ENCODE measurements at regions not wholly inside any gene's neighbourhood (a gene's known extent, or its start where the extent isn't known, plus 50 kb on each side); places are given as distances from the start of the nearest gene placed in this dataset.
"Not testable (repeated sequence)": the region's sequence is repeated elsewhere in the genome, so short reads cannot be mapped to it uniquely, and the experiment has no call there.

- no peak for DNase-seq
Measured at GRCh38 chr11:23370580-23371275, 510.5 kb upstream of the CCDC179 start.

GRCh38 chr11:23377909-23378308 is 517.6 kb upstream of the CCDC179 start:
- DNase-seq: no peak

DNA sequence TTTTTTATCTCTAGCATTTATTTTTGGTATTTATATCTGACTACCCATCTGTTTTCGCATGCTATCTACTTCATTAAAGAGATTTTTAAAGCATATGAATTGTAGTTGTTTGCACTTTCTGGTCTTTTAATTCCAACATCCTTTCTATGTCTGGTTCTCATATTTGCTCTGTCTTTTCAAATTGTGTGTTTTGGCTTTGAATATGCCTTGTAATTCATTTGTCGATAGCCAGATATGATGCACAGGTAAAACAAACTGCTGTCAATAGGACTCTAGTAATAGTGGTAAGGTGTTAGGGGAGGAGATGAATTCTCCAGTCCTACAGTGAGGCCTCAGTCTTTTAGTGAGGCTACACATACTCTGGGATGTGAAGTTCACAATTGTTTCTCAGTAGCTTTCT is 530.8 kb upstream of the CCDC179 start:
- no peak for DNase-seq

- no peak for DNase-seq
Measured at GRCh38 chr11:23398052-23398451, 537.8 kb upstream of the CCDC179 start.

- DNase-seq: no peak
Measured at GRCh38 chr11:23399995-23400394, 539.7 kb upstream of the CCDC179 start.

GRCh38 chr11:23403210-23404185 is 543.2 kb upstream of the CCDC179 start:
- DNase-seq: no peak

- DNase-seq: no peak
Measured at GRCh38 chr11:23404225-23405160, 544.2 kb upstream of the CCDC179 start.

DNA sequence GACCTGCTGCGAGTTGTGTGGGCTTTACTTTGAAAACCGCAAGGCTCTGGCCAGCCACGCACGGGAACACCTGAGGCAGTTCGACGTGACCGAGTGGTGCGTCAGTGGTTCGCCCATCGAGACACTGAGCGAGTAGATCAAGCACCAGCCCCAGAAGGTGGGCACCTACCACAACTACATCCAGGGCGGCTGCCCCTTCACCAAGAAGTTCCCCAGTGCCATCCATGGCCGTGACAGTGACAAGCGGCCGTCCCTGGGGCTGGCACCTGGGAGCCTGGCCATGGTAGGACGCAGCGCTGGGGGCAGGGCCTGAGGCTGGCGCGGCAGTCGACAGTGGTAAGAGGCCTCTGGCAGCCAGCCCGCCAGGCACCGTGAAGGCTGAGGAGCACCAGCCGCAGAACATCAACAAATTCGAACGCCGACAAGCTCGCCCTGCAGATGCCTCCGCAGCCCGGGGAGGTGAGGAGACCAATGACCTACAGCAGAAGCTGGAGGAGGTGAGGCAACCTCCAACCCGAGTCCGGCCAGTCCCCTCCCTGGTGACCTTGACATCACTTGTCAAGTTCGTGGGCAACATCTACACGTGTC is 545.2 kb upstream of the CCDC179 start:
- DNase-seq: no peak

DNA sequence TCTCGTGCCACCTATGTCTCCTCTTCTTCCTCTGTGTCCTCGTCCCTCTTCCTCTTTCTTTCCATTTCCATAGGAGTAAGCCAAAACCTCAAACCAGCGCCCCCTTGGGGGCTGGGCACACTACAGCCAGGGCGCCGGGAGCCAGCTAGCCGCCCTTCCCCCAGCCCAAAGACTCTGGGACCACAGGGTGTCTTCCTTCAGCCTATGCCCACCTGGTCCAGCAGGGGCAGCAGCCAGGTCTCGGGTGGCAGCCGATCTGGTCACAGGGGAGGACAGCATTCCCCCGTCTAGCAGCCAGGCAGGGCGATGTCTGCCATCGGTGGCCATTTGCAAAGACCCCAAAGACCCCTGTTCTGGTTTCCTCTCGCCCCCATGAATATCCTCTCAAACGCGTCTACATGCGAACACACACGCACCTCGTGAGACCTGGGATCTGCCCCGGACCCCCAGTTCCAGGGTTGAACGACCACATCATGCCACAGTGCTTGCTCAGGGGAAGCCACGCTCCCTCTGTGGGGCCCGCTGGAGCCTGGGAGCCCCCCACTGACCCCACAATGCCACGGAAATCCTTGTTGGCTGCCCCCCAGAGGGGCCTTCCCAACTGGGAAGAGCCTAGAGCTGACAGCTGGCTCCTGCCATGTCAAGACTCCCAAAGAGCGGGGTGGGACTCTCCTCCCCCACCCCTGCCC is 546.0 kb upstream of the CCDC179 start:
- DNase-seq: no peak

DNA sequence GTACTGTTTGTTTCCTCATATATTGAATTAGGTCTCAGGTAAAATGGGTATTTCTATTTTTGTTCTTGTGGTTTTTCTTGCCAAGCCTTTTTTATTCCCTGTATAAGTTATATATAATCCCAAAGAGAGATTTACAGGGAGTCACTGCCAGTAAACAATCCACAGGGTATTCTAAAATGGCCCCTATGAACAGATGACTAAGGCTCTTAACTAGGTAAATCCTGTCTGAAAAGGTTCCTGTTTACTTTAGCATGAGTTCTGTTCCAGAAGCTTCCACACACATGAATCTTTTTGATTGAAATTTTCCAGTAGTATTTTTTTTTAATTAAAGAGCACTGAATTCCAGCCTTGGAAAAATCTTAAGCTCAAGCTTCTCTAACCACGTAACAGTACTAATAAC is 552.8 kb upstream of the CCDC179 start:
- DNase-seq: no peak

DNA sequence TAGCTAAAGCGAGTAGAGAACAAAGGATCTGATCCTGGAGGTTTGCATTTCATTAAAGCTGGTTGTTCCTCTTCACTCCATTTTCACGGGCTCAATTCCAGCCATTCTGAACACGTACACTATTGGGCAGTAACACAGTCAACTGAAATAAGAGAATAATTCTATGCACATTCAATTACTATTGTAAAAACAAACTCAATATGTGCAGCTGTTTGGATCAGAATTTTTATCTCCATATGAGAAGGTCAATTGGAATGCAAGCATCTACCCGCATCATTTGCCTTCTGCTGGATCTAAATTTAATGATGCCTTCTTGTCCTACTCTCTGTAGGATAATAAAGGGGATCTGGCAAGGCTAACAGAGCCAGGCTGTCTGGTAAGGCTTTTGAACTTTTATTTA is 562.8 kb upstream of the CCDC179 start:
- no peak for DNase-seq

- no peak for DNase-seq
Measured at GRCh38 chr11:23423656-23424055, 563.4 kb upstream of the CCDC179 start.

GRCh38 chr11:23425381-23425780 is 565.1 kb upstream of the CCDC179 start:
- DNase-seq: no peak

- no peak for DNase-seq
Measured at GRCh38 chr11:23429569-23429968, 569.3 kb upstream of the CCDC179 start.

DNA sequence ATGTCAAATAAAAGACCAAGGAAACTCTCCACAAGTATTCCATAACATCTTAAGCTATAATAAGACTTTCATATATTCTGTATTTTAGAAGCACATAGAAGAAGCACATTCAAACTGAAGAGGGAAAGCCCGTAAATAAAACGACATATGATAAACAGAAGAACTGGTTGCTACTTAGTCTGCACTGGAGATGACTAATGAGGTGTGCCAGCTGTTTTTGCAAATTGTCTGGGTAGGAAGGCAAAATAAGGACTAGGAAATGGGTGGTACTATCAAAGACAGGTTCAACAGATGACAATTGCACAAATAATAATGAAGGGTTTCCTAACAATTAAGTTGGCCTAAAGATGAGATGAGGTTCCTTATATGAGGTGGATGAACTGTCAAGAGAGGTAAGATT is 593.2 kb upstream of the CCDC179 start:
- DNase-seq: no peak

DNA sequence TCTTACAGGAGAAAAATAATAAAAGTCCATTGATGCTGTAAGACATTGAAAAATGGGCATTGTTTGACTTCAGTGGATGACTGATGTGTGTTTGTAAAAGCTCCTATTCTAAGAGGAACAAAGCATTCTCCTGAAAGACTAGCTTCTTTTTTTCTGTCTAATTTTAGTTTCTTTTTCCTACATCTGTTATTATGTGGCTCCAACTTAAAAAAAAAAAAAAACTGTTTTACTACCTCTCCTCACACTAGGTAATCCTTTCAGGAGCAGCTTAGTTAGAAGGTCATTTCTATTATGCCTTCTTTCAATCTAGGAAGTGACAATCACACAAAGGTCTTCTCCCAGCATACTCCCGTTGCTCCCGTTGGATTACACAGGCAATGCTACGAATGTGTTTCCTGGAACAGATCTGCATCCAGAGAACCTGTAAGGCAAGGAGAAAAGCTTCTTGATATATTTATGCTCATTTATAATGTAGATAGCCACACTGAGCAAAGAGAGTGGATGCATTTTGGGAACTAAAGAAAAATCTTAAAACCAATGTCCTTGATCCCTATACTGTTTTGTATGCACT is 595.1 kb upstream of the CCDC179 start:
- DNase-seq: no peak

- DNase-seq: no peak
Measured at GRCh38 chr11:23457641-23458040, 597.4 kb upstream of the CCDC179 start.

DNA sequence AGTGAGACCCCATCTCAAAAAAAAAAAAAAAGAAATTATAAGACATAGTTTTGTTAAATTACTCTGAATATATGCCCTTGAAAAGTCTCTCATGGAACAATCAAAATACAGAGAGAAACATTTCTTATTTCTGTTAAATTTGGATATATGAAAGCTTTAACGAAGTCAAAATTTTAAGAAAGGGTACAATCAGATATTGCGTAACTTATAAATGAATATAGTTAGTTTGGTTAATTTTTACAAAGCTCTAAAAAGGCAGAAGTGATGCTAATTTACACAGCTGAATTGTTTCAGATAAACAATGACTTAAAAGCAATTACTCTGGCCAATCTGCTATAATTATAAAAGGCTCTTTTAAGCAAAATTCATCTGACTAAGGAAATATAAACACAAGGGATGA is 611.6 kb upstream of the CCDC179 start:
- DNase-seq: no peak

GRCh38 chr11:23473782-23474181 is 613.5 kb upstream of the CCDC179 start:
- DNase-seq: no peak

DNA sequence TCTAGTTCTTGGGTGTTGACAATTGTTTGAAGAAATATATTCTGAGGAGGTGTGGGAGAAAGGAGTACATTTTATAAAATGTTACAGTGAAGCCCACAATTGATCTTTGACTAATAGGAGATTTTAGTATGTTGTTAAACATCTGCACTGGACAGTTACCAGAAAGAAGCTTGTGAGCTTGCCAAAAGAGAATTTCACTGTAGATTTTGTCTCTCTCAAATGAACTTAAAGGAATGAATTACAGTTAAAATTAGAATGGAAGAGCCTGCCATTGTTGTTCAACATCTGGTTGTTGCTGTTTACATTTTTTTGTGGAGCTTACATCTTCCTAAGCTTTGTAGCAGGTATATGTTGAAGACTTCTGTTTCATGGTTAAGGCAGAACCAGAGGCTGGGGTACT is 620.5 kb upstream of the CCDC179 start:
- DNase-seq: no peak

DNA sequence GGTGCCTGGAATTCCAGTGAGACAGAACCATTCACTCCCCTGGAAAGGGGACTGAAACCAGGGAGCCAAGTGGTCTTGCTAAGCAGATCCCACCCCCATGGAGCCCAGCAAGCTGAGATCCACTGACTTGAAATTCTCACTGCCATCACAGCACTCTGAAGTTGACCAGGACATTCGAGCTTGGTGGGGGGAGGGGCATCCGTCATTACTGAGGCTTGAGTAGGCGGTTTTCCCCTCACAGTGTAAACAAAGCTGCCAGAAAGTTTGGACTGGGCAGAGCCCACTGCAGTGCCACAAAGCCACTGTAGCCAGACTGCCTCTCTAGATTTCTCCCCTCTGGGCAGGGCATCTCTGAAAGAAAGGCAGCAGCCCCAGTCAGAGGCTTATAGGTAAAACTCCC is 623.9 kb upstream of the CCDC179 start:
- DNase-seq: not testable (repeated sequence)

GRCh38 chr11:23484618-23485017 is 624.3 kb upstream of the CCDC179 start:
- DNase-seq: not testable (repeated sequence)

Data from CD4-positive, alpha-beta T cell treated with Interleukin-1 beta for 1 hour (primary cell).